Thyroid gland (tissue), 4 donors: ENCODE measurements at regions not wholly inside any gene's neighbourhood (a gene's known extent, or its start where the extent isn't known, plus 50 kb on each side); places are given as distances from the start of the nearest gene placed in this dataset.
A peak's percentile ranks its signal among the peaks of the same experiment; 100 is the strongest.

Experiments
- DNase-seq, 2 donors: peaks; one replicate each; pipeline ENCODE4 v3.0.0-alpha.2; 2019
- H3K27ac ChIP-seq, 3 donors: fragments of 200-600 bp; sonication (generic); 1 replicate in 2 of 3; 2 replicates in 1 of 3; pipeline ENCODE4 v1.5.1; 2016 to 2019; ENCODE audit warnings: mild to moderate bottlenecking in 1 of 3, moderate library complexity in 1 of 3
- H3K27me3 ChIP-seq: fragments of 200-600 bp; sonication (generic); one replicate; pipeline ENCODE4 v1.5.1; 2019
- H3K36me3 ChIP-seq, 2 donors: fragments of 200-600 bp; sonication (generic); one replicate each; pipeline ENCODE4 v1.5.1; 2016 to 2019
- H3K4me1 ChIP-seq, 2 donors: fragments of 200-600 bp; sonication (generic); one replicate each; pipeline ENCODE4 v1.5.1; 2017 to 2019
- H3K4me3 ChIP-seq, 3 donors: fragments of 200-600 bp; sonication (generic); replicated peaks in 1 of 3; 1 replicate in 2 of 3; 2 replicates in 1 of 3; pipeline ENCODE4 v1.5.1; 2016; ENCODE audit warnings: mild to moderate bottlenecking in 1 of 3
- H3K9me3 ChIP-seq: fragments of 200-600 bp; sonication (generic); one replicate; pipeline ENCODE4 v1.5.1; 2017
- CTCF ChIP-seq, 6 experiments: fragments of 200-600 bp in 3 of 6; fragments of 450-650 bp in 3 of 6; sonication (generic) in 3 of 6; IDR thresholded peaks; one replicate each; pipeline ENCODE4 v1.5.1; 2016 to 2019; ENCODE audit warnings: antibody characterized with exemption in 6 of 6, mild to moderate bottlenecking in 2 of 6, inconsistent platforms in 1 of 6, moderate library complexity in 1 of 6
- POLR2A ChIP-seq, 2 donors: fragments of 450-650 bp; IDR thresholded peaks; one replicate each; pipeline ENCODE4 v1.6.1; 2017; ENCODE audit warnings: antibody characterized with exemption in 2 of 2, mild to moderate bottlenecking in 2 of 2, moderate library complexity in 1 of 2
- WGBS, 2 donors: methylation state at CpG; one replicate each; pipeline ENCODE4 v1.1.5; 2017; 5-methylcytosine and 5-hydroxymethylcytosine counted together
- intact Hi-C: fragments of 100-400 bp; cut with DNase I; formaldehyde crosslinking; loops from one replicate; pipeline ENCODE4 v1.15.1; 2023

GRCh38 chr3:72601983-72602750, 246.1 kb downstream of the SHQ1 start:
- intact Hi-C loops = no loop called here
- Histone ChIP-seq H3K4me3 (no peak overlapping the region), H3K4me1 (no peaks in the 10 kb centered on the region), H3K27ac (no peak overlapping the region), H3K27me3 (no peaks in the 10 kb centered on the region), H3K36me3 (no peaks in the 10 kb centered on the region), H3K9me3 (no peaks in the 10 kb centered on the region)
- TF ChIP-seq POLR2A (IDR thresholded peaks at IDR 0.05) (no peak), CTCF (IDR thresholded peaks at IDR 0.05) (no peak)
- WGBS, 2 donors = 93 to 96% methylated on average over 4 of the region's 4 CpGs
- no peak for DNase-seq

- DNase-seq = no peak
- no peak for TF ChIP-seq POLR2A (IDR thresholded peaks at IDR 0.05)
- TF ChIP-seq CTCF (IDR thresholded peaks at IDR 0.05) = no peak
- H3K27me3 ChIP-seq = no peaks in the 10 kb centered on the region
- no peak overlapping the region for H3K4me3 ChIP-seq
- 91 to 97% methylated on average over 5 of the region's 5 CpGs for WGBS, 2 donors
- no peaks in the 10 kb centered on the region for H3K4me1 ChIP-seq
- no peak overlapping the region for H3K27ac ChIP-seq
- H3K9me3 ChIP-seq = no peaks in the 10 kb centered on the region
- intact Hi-C loops = no loop called here
- H3K36me3 ChIP-seq = no peaks in the 10 kb centered on the region
Measured at GRCh38 chr3:72601060-72601459, 247.2 kb downstream of the SHQ1 start.

GRCh38 chr3:72597756-72598195, 250.5 kb downstream of the SHQ1 start:
- intact Hi-C loops = no loop called here
- H3K4me1 ChIP-seq = no peaks in the 10 kb centered on the region
- H3K27ac ChIP-seq = no peak overlapping the region
- WGBS, 2 donors = 42 to 50% methylated on average over 4 to 5 of the region's 5 CpGs
- TF ChIP-seq CTCF (IDR thresholded peaks at IDR 0.05) (no peak), POLR2A (IDR thresholded peaks at IDR 0.05) (no peak)
- H3K4me3 ChIP-seq = no peak overlapping the region
- H3K36me3 ChIP-seq = no peaks in the 10 kb centered on the region
- DNase-seq = peak in 1 of 2 donors; percentile 7
- H3K27me3 ChIP-seq = no peaks in the 10 kb centered on the region
- no peaks in the 10 kb centered on the region for H3K9me3 ChIP-seq

- intact Hi-C loops = no loop called here
- Histone ChIP-seq H3K9me3 (no peaks in the 10 kb centered on the region), H3K27me3 (no peaks in the 10 kb centered on the region), H3K4me3 (no peak overlapping the region), H3K4me1 (no peaks in the 10 kb centered on the region), H3K36me3 (no peaks in the 10 kb centered on the region), H3K27ac (no peak overlapping the region)
- TF ChIP-seq CTCF (IDR thresholded peaks at IDR 0.05) (no peak), POLR2A (IDR thresholded peaks at IDR 0.05) (no peak)
- no peak for DNase-seq
Measured at GRCh38 chr3:72597043-72597442, 251.2 kb downstream of the SHQ1 start.

GRCh38 chr3:72595927-72596610, 252.2 kb downstream of the SHQ1 start:
- Histone ChIP-seq H3K9me3 (no peaks in the 10 kb centered on the region), H3K36me3 (no peaks in the 10 kb centered on the region), H3K4me1 (no peaks in the 10 kb centered on the region), H3K27ac (no peak overlapping the region), H3K27me3 (no peaks in the 10 kb centered on the region), H3K4me3 (no peak overlapping the region)
- TF ChIP-seq POLR2A (IDR thresholded peaks at IDR 0.05) (no peak), CTCF (IDR thresholded peaks at IDR 0.05) (no peak)
- intact Hi-C loops = no loop called here
- WGBS, 2 donors = 83 to 86% methylated on average over 5 to 7 of the region's 7 CpGs
- DNase-seq = no peak
